ENCODE measurements at regions not wholly inside any gene's neighbourhood (a gene's known extent, or its start where the extent isn't known, plus 50 kb on each side); places are given as distances from the start of the nearest gene placed in this dataset.

DNA sequence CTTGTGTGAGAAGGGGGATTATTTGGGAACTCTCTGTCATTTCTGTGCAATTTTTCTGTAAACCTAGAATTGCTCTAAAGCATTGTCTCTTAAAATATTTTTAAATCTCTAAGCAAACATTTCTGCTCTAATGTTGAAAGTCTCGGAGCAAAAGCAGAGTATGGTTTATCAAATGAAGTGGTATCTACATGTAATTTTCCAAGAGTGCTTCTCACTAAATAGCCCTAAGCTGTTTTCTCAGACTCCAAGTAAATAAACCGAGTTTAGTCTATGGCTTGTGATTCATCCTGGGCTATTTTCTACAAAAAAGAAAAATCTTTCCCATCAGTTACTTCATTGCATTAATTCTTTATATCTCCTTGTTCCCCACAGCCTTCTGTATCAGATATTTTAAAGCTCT, 90.8 kb downstream of the METTL4 start:
- in situ Hi-C loops (cut with HindIII; ENCODE audit: low sequenced_read_pairs), result no loop called here
- no peak for DNase-seq (ENCODE audit: low spot score)

DNA sequence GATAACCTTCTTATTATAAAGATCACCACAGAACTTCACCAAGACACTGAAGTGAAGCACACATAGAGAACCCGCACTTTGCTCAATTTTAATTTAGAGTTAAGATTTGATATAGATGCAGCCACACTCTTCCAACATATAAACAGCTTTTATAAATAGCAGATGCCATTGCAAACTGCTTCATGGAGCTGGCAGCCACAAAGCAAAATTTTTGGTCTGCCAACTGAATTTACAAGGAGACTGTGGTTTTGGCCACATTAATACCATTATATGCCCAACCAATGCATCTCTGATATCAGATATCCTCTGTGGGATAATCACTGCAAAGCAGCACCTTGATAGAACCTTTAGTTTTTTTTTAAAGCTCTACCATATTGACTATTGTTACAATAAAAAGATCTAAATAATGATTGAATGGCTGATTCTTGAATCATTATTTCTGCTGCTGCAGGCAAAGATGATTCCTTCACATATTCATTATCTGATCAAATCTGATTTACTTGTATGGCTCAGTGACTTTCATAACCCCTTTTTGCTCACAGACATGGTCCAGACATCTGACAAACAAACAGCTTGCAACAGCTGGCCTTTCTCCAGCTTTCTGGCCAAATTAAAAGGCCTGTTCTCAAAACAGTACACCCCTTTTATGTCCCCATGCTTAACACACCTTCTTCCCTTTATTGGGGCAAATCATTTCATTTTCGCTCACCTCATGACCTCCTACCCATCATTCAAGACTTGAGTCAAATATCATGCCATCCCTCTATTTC, 88.4 kb downstream of the METTL4 start:
- in situ Hi-C loops (cut with HindIII; ENCODE audit: low sequenced_read_pairs), result no loop called here
- DNase-seq (ENCODE audit: low spot score), result peak; percentile 3

GRCh38 chr18:2485983-2486382, 85.3 kb downstream of the METTL4 start:
- in situ Hi-C loops (cut with HindIII; ENCODE audit: low sequenced_read_pairs), result no loop called here

DNA sequence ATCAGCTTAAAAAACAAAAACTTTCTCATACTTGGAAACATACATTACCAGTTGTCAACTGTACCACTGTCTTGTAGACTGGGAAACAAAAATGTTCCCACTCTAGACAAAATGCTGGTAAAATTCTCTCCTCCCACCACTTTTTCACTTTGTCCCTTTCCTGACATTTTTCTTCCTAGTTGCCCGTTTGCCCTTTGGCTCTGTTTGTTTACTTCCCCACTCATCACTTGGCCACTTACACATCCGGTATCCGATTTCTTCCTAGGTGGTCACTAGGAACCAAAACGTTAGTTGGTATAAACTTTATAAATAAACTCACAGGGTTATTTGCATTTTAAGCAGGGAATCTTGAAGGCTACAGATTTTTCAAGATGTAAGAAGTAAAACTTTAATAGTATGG, 84.9 kb downstream of the METTL4 start:
- in situ Hi-C loops (cut with HindIII; ENCODE audit: low sequenced_read_pairs), result no loop called here
- DNase-seq (ENCODE audit: low spot score), result no peak

More at GRCh38 chr18:2485983-2486382, 85.3 kb downstream of the METTL4 start:
- no peak for DNase-seq (ENCODE audit: low spot score)

Data from G401 (cell line).